Spleen (tissue), 7 donors: ENCODE measurements at regions not wholly inside any gene's neighbourhood (a gene's known extent, or its start where the extent isn't known, plus 50 kb on each side); places are given as distances from the start of the nearest gene placed in this dataset.

ENCODE experiments used
- CTCF ChIP-seq, 11 experiments: fragments of 200-600 bp in 7 of 11; fragments of 450-650 bp in 4 of 11; sonication (generic) in 4 of 11; IDR thresholded peaks in 8 of 11; conservative IDR thresholded peaks in 3 of 11; 1 replicate in 7 of 11; 2 replicates in 4 of 11; pipeline versions ENCODE4 v1.4.0 to v1.8.0; 2016 to 2021; ENCODE audit warnings: antibody characterized with exemption in 11 of 11, inconsistent platforms in 4 of 11, mild to moderate bottlenecking in 1 of 11
- POLR2A ChIP-seq, 3 donors: fragments of 450-650 bp; IDR thresholded peaks; one replicate each; pipeline ENCODE4 v1.5.1; 2017; ENCODE audit warnings: antibody characterized with exemption in 3 of 3, mild to moderate bottlenecking in 1 of 3
- donor health status: DM: no; HTN: no; CAD: no; lungs with moderate emphysema.
- donor health status: DM: no; HTN: no; CAD: no.
- donor health status: DM: no; HTN: no; CAD: no.

- TF ChIP-seq CTCF (IDR thresholded peaks at IDR 0.05 in 8 of 11, conservative IDR thresholded peaks at IDR 0.05 in 3 of 11): no peak
- no peak for TF ChIP-seq POLR2A (IDR thresholded peaks at IDR 0.05)
Observed at GRCh38 chr2:81481994-81482368, 1177.4 kb upstream of the LRRTM1 start.
